SIG-M5 treated with dmso at 0.1 percent for 504 hours (cell line): ENCODE measurements at regions not wholly inside any gene's neighbourhood (a gene's known extent, or its start where the extent isn't known, plus 50 kb on each side); places are given as distances from the start of the nearest gene placed in this dataset.

Source experiments
- DNase-seq: peaks from one replicate; lab custom pipeline; 2025; ENCODE audit not compliant: unreplicated experiment; lab: John Stamatoyannopoulos, UW

GRCh38 chr2:153028626-153029025, 310.2 kb downstream of the ARL6IP6 start:
- no peak for DNase-seq

DNA sequence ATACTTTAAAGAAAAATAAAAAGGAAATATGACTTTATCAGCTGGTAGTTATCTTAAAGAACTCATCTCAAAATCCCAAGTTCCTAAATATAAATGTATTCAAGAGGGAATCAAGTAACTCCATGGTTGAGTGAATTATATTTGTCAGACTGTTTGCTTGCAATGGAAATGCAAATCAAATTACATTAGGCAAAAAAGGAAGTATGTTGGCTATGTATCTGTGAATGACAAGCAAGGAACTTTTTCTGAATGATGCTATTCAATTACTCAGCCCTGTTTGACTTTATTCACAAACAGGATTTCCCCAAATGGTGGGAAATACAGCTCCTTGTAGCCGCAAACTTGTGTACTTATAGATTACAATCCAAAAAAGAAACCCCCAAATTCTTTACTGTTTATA, 309.1 kb downstream of the ARL6IP6 start:
- no peak for DNase-seq

- no peak for DNase-seq
Measured at GRCh38 chr2:153020201-153020600, 301.8 kb downstream of the ARL6IP6 start.

- DNase-seq = no peak
Measured at GRCh38 chr2:153005071-153005730, 286.8 kb downstream of the ARL6IP6 start.

GRCh38 chr2:153004627-153005026, 286.2 kb downstream of the ARL6IP6 start:
- DNase-seq = no peak

DNA sequence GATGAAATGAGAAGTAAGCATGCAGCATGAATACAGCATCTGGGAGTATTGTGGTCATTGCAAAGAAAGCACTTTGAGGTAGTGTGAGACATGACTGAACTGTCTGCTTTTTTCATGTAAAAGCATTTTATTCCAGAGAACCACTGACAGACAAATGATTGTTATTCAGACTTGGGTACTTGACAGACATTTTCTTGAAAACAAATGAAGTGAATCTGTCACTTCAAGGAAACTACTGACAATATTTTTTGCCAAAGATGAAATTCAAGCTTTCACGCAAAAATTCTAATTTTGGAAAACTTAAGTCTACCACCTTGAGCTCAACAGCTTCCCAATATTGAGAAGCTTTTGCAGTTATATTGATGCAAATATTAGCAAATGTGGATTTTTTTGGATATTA, 255.7 kb downstream of the ARL6IP6 start:
- no peak for DNase-seq

DNA sequence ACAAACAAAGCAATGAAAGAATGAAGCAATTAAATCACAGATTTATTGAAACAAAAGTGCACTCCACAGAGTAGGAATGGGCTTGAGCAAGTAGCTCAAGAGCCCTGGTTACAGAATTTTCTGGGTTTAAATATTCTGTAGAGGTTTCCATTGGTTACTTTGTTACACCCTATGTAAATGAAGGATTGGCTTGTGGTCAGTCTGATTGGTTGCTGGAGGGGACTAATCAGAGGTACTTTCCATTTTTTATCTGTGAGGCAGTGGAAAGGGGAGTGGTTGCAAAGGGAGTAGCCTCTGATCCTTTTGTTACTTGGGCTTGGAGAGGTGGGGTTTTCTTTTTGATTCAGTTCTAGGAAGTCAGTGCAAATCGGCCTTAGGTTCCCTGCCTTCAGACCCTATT, 253.3 kb downstream of the ARL6IP6 start:
- no peak for DNase-seq

DNA sequence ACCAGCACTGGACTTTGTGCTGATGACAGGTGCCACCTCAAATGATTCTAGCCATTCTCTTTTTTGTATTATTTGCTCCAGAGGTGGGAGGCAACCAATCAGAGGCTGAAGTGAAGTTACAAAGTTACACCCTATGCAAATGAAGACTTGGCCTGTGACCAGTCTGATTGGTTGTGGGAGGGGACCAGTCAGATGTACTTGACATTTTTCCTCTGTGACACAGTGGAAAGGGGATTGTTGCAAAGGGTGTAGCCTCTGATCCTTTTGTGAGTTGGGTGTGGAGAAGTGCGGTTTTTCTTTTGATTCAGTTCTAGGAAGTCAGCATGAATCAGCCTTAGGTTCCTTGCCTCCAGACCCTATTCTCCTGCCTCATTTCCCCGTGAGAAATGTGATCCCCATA, 244.0 kb downstream of the ARL6IP6 start:
- no peak for DNase-seq

DNA sequence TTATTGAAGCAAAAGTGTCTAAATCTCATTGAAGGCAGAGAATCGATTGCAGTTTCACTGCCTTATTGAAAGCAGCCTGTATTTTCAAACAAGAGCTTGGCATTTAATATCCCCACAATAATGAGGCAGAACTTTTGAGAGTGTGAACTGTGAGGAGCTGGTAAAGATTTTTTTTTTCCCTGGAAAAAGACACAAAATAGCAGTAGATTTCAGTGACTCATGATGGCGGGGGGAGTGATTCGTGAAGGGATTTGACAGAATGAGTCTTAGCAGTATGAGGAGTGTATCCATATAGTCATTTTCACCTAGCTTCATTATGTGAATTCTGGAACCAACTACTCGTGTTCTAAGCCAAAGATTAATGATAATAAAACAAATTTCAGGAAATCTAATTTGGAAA, 242.9 kb downstream of the ARL6IP6 start:
- no peak for DNase-seq

GRCh38 chr2:152950126-152950525, 231.7 kb downstream of the ARL6IP6 start:
- no peak for DNase-seq

- DNase-seq = no peak
Measured at GRCh38 chr2:152944099-152944498, 225.7 kb downstream of the ARL6IP6 start.

- DNase-seq = no peak
Measured at GRCh38 chr2:152942940-152943440, 224.6 kb downstream of the ARL6IP6 start.

GRCh38 chr2:152930501-152930900, 212.1 kb downstream of the ARL6IP6 start:
- DNase-seq = no peak

GRCh38 chr2:152929628-152930027, 211.2 kb downstream of the ARL6IP6 start:
- DNase-seq = no peak

GRCh38 chr2:152925547-152926448, 207.4 kb downstream of the ARL6IP6 start:
- DNase-seq = peak; percentile 78

DNA sequence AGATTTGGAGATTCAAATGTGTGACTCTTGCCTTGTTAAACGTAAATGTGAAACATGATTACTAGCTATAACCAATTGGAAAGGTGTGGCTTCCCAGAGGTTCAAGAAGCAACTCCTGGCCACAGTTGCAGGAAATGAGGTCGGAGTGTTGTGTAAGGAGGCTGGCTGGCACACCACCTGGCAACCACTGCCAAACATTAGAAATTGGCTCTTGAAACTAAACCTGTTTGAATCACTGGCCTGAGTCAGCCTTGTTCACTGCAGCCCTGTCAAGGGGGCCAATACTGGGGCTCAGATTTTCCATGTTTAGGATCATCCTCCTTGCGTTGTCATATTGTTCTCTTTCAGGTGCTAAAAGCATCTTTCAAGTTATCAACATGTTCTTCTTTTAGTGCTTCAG, 206.3 kb downstream of the ARL6IP6 start:
- no peak for DNase-seq

- no peak for DNase-seq
Measured at GRCh38 chr2:152924219-152924618, 205.8 kb downstream of the ARL6IP6 start.

GRCh38 chr2:152920846-152921245, 202.4 kb downstream of the ARL6IP6 start:
- no peak for DNase-seq

DNA sequence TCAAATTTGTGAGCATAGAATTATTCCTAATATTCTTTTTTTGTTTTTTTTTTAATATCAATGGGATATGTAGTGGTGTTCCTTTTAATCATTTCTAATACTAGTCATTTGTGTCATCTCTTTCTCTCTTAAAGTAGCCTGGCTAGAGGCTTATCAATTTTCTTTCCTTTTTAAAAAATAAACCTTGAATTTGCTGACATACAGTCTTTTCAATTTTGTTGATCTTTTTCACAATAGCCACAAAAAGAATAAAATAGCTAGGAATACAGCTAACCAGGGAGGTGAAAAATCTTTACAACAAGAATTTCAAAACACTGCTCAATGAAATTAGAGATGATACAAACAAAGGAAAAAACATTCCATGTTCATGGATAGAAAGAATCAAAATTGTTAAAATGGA, 192.6 kb downstream of the ARL6IP6 start:
- no peak for DNase-seq

DNA sequence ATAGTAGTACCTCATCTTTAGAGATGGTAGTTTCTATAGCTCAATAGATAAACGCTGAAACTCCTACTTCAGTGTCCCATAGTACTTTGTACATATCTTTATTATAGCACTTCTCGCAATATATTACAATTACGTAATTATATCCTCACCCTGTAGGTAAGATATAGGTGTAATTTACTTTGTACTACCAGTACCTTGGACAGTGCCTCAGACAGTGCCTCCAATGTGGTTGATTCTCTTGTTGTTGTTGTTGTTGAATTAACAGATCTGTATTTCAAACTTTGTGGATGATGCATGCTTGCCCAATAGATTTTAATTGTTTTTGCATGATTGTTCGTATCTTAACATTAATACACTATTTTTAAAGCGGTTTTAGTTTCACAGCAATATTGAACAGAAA, 188.6 kb downstream of the ARL6IP6 start:
- no peak for DNase-seq

- no peak for DNase-seq
Measured at GRCh38 chr2:152894051-152894450, 175.6 kb downstream of the ARL6IP6 start.

GRCh38 chr2:152890736-152891135, 172.3 kb downstream of the ARL6IP6 start:
- no peak for DNase-seq
